Neural cell (in vitro differentiated cells): ENCODE measurements at regions not wholly inside any gene's neighbourhood (a gene's known extent, or its start where the extent isn't known, plus 50 kb on each side); places are given as distances from the start of the nearest gene placed in this dataset.

Experiments
- MXI1 ChIP-seq: fragments of 450-650 bp; conservative IDR thresholded peaks from 2 replicates; pipeline ENCODE4 v1.6.1; 2014; ENCODE audit warnings: antibody characterized with exemption, mild to moderate bottlenecking; ENCODE audit not compliant: poor library complexity, severe bottlenecking
- POLR2AphosphoS5 ChIP-seq: IDR thresholded peaks from 2 replicates; pipeline ENCODE4 v1.6.1; 2012
- TF ChIP-seq, protein P1 (sequence below): fragments of 450-650 bp; IDR thresholded peaks from 2 replicates; pipeline ENCODE4 v1.5.1; 2014; ENCODE audit warnings: antibody characterized with exemption, mild to moderate bottlenecking, moderate library complexity; ENCODE audit not compliant: poor library complexity, severe bottlenecking
- TF ChIP-seq, protein P2 (sequence below): IDR thresholded peaks from 2 replicates; pipeline ENCODE4 v1.6.1; 2012; ENCODE audit warnings: borderline replicate concordance

DNA sequence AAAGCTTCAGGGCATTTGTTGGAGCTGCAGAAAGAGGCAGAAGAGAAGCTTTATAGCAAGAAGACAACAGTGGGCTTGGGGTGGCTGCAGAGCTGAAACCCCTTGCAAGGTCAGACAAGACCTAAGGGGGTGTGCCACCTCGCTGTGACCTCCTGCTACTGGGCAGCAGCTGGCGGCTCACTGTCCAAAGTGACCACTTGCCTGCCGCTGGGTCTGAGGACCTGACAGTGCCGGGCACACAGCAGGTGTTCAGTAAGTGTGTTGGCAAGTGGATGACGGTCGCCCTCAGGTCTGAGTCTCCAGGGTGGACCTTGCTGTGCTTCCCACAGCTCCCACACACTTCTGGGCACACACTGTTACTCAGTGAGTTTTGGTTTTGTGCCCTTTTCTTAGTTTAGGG is 336.5 kb downstream of the C16orf95 start:
- TF ChIP-seq POLR2AphosphoS5 (no peak), MXI1 (no peak)
- TF ChIP-seq, protein P1, sequence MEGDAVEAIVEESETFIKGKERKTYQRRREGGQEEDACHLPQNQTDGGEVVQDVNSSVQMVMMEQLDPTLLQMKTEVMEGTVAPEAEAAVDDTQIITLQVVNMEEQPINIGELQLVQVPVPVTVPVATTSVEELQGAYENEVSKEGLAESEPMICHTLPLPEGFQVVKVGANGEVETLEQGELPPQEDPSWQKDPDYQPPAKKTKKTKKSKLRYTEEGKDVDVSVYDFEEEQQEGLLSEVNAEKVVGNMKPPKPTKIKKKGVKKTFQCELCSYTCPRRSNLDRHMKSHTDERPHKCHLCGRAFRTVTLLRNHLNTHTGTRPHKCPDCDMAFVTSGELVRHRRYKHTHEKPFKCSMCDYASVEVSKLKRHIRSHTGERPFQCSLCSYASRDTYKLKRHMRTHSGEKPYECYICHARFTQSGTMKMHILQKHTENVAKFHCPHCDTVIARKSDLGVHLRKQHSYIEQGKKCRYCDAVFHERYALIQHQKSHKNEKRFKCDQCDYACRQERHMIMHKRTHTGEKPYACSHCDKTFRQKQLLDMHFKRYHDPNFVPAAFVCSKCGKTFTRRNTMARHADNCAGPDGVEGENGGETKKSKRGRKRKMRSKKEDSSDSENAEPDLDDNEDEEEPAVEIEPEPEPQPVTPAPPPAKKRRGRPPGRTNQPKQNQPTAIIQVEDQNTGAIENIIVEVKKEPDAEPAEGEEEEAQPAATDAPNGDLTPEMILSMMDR, result no peak
- TF ChIP-seq, protein P2, sequence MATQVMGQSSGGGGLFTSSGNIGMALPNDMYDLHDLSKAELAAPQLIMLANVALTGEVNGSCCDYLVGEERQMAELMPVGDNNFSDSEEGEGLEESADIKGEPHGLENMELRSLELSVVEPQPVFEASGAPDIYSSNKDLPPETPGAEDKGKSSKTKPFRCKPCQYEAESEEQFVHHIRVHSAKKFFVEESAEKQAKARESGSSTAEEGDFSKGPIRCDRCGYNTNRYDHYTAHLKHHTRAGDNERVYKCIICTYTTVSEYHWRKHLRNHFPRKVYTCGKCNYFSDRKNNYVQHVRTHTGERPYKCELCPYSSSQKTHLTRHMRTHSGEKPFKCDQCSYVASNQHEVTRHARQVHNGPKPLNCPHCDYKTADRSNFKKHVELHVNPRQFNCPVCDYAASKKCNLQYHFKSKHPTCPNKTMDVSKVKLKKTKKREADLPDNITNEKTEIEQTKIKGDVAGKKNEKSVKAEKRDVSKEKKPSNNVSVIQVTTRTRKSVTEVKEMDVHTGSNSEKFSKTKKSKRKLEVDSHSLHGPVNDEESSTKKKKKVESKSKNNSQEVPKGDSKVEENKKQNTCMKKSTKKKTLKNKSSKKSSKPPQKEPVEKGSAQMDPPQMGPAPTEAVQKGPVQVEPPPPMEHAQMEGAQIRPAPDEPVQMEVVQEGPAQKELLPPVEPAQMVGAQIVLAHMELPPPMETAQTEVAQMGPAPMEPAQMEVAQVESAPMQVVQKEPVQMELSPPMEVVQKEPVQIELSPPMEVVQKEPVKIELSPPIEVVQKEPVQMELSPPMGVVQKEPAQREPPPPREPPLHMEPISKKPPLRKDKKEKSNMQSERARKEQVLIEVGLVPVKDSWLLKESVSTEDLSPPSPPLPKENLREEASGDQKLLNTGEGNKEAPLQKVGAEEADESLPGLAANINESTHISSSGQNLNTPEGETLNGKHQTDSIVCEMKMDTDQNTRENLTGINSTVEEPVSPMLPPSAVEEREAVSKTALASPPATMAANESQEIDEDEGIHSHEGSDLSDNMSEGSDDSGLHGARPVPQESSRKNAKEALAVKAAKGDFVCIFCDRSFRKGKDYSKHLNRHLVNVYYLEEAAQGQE, result no peak
